Astrocyte (in vitro differentiated cells and primary cell): ENCODE measurements at regions not wholly inside any gene's neighbourhood (a gene's known extent, or its start where the extent isn't known, plus 50 kb on each side); places are given as distances from the start of the nearest gene placed in this dataset.

Experiments used
- DNase-seq: peaks from one replicate; pipeline ENCODE4 v3.0.0-alpha.2; 2010; ENCODE audit warnings: low read depth
- FAIRE-seq: peaks from 2 replicates; lab custom pipeline; 2011; peaks lifted over from hg19 to GRCh38; lab: Jason Lieb, UNC
- H2AFZ ChIP-seq: 2 replicates; pipeline ENCODE4 v1.6.0; 2012; ENCODE audit warnings: low read depth, low read length, inconsistent platforms
- H3K27ac ChIP-seq: 2 replicates; pipeline ENCODE4 v1.5.1; 2011; ENCODE audit warnings: low read depth, low read length, inconsistent platforms
- H3K27me3 ChIP-seq: 2 replicates; pipeline ENCODE4 v1.6.0; 2011; ENCODE audit warnings: low read length, inconsistent platforms; ENCODE audit not compliant: insufficient read depth
- H3K36me3 ChIP-seq: 2 replicates; pipeline ENCODE4 v1.5.1; 2011; ENCODE audit warnings: low read length, inconsistent platforms; ENCODE audit not compliant: insufficient read depth
- H3K4me1 ChIP-seq: 2 replicates; pipeline ENCODE4 v1.5.1; 2011; ENCODE audit warnings: low read length, inconsistent platforms; ENCODE audit not compliant: insufficient read depth
- H3K4me2 ChIP-seq: 2 replicates; pipeline ENCODE4 v1.6.0; 2012; ENCODE audit warnings: low read length, inconsistent platforms
- H3K4me3 ChIP-seq: 2 replicates; pipeline ENCODE4 v1.5.1; 2011; ENCODE audit warnings: low read depth, mild to moderate bottlenecking, low read length, inconsistent platforms; ENCODE audit not compliant: insufficient read depth
- H3K79me2 ChIP-seq: 2 replicates; pipeline ENCODE4 v1.6.0; 2012; ENCODE audit warnings: mild to moderate bottlenecking, low read length, inconsistent platforms; ENCODE audit not compliant: insufficient read depth
- H3K9ac ChIP-seq: 2 replicates; pipeline ENCODE4 v1.6.0; 2012; ENCODE audit warnings: mild to moderate bottlenecking, low read length, inconsistent platforms
- H3K9me3 ChIP-seq: 2 replicates; pipeline ENCODE4 v1.5.1; 2012; ENCODE audit warnings: low read depth, mild to moderate bottlenecking, low read length, inconsistent platforms; ENCODE audit not compliant: insufficient read depth
- H4K20me1 ChIP-seq: 2 replicates; pipeline ENCODE4 v1.6.0; 2012; ENCODE audit warnings: low read length, inconsistent platforms; ENCODE audit not compliant: insufficient read depth
- H3K27ac Mint-ChIP-seq: one replicate; pipeline ENCODE4 v1.8.0; 2021; ENCODE audit warnings: mild to moderate bottlenecking, mixed read lengths; ENCODE audit not compliant: unreplicated experiment
- H3K27me3 Mint-ChIP-seq: one replicate; pipeline ENCODE4 v1.8.0; 2021; ENCODE audit warnings: low read depth, mixed read lengths; ENCODE audit not compliant: unreplicated experiment
- H3K36me3 Mint-ChIP-seq: one replicate; pipeline ENCODE4 v1.8.0; 2021; ENCODE audit warnings: low read depth, mixed read lengths; ENCODE audit not compliant: unreplicated experiment
- H3K4me1 Mint-ChIP-seq: one replicate; pipeline ENCODE4 v1.8.0; 2021; ENCODE audit warnings: low read depth, mixed read lengths; ENCODE audit not compliant: unreplicated experiment
- H3K4me3 Mint-ChIP-seq: one replicate; pipeline ENCODE4 v1.8.0; 2021; ENCODE audit warnings: mild to moderate bottlenecking, moderate library complexity, mixed read lengths; ENCODE audit not compliant: unreplicated experiment
- H3K9me3 Mint-ChIP-seq: one replicate; pipeline ENCODE4 v1.8.0; 2021; ENCODE audit warnings: mild to moderate bottlenecking, mixed read lengths; ENCODE audit not compliant: unreplicated experiment
- CTCF ChIP-seq: IDR thresholded peaks from 2 replicates; pipeline ENCODE4 v1.5.1; 2011; ENCODE audit warnings: low read depth, mild to moderate bottlenecking, inconsistent platforms, low read length, moderate library complexity; ENCODE audit not compliant: insufficient read depth
- EZH2 ChIP-seq: IDR thresholded peaks from 2 replicates; pipeline ENCODE4 v1.6.1; 2012; ENCODE audit warnings: mild to moderate bottlenecking, low read length, inconsistent platforms; ENCODE audit not compliant: insufficient read depth

GRCh38 chr3:105174017-105174615 lies 192.6 kb upstream of the ALCAM start:
- no peaks in the 10 kb centered on the region for H4K20me1 ChIP-seq
- Mint-ChIP-seq H3K9me3 (no peaks in the 10 kb centered on the region), H3K27me3 (no peaks in the 10 kb centered on the region), H3K4me3 (no peak overlapping the region), H3K4me1 (no peaks in the 10 kb centered on the region), H3K27ac (no peak overlapping the region), H3K36me3 (no peaks in the 10 kb centered on the region)
- no peaks in the 10 kb centered on the region for H3K79me2 ChIP-seq
- DNase-seq (peak; percentile 10), FAIRE-seq (no peak)
- H3K4me2 ChIP-seq, result no peak overlapping the region
- no peak overlapping the region for H3K27ac ChIP-seq
- no peaks in the 10 kb centered on the region for H3K27me3 ChIP-seq
- TF ChIP-seq EZH2 (no peak), CTCF (no peak)
- no peaks in the 10 kb centered on the region for H3K36me3 ChIP-seq
- H2AFZ ChIP-seq, result no peak overlapping the region
- H3K9me3 ChIP-seq, result no peaks in the 10 kb centered on the region
- H3K4me3 ChIP-seq, result no peak overlapping the region
- no peak overlapping the region for H3K9ac ChIP-seq
- H3K4me1 ChIP-seq, result no peaks in the 10 kb centered on the region

- Histone ChIP-seq H3K9me3 (no peaks in the 10 kb centered on the region), H3K9ac (no peak overlapping the region), H3K4me3 (no peak overlapping the region), H3K4me2 (no peak overlapping the region), H3K79me2 (no peaks in the 10 kb centered on the region), H4K20me1 (no peaks in the 10 kb centered on the region), H3K4me1 (no peaks in the 10 kb centered on the region), H3K36me3 (no peaks in the 10 kb centered on the region), H3K27me3 (no peaks in the 10 kb centered on the region), H3K27ac (no peak overlapping the region), H2AFZ (no peak overlapping the region)
- Mint-ChIP-seq H3K27me3 (no peaks in the 10 kb centered on the region), H3K4me3 (no peak overlapping the region), H3K27ac (no peak overlapping the region), H3K4me1 (no peaks in the 10 kb centered on the region), H3K9me3 (no peaks in the 10 kb centered on the region), H3K36me3 (no peaks in the 10 kb centered on the region)
- TF ChIP-seq CTCF, result no peak
- no peak for TF ChIP-seq EZH2
- DNase-seq (no peak), FAIRE-seq (peak; percentile 32)
Measured at GRCh38 chr3:105177576-105177975, 189.1 kb upstream of the ALCAM start.

GRCh38 chr3:105187344-105187743 lies 179.4 kb upstream of the ALCAM start:
- Histone ChIP-seq H3K79me2 (no peaks in the 10 kb centered on the region), H4K20me1 (no peaks in the 10 kb centered on the region), H3K9me3 (no peaks in the 10 kb centered on the region), H2AFZ (no peak overlapping the region), H3K36me3 (no peaks in the 10 kb centered on the region), H3K27ac (no peak overlapping the region), H3K27me3 (no peaks in the 10 kb centered on the region), H3K4me2 (no peak overlapping the region), H3K4me1 (no peaks in the 10 kb centered on the region), H3K9ac (no peak overlapping the region), H3K4me3 (no peak overlapping the region)
- Mint-ChIP-seq H3K4me3 (no peak overlapping the region), H3K9me3 (peaks cover 6% of the 10 kb centered on the region), H3K4me1 (no peaks in the 10 kb centered on the region), H3K36me3 (no peaks in the 10 kb centered on the region), H3K27ac (no peak overlapping the region), H3K27me3 (no peaks in the 10 kb centered on the region)
- DNase-seq, result no peak
- FAIRE-seq, result peak; percentile 23
- TF ChIP-seq CTCF, result no peak
- TF ChIP-seq EZH2, result no peak
